HepG2 (cell line): ENCODE measurements at regions not wholly inside any gene's neighbourhood (a gene's known extent, or its start where the extent isn't known, plus 50 kb on each side); places are given as distances from the start of the nearest gene placed in this dataset.

Source experiments
- ATAC-seq: fragments of 200-7000 bp; cut with Tn5 transposase; 3 replicates; pipeline ENCODE4 v1.9.1; 2020; ENCODE audit warnings: mild to moderate bottlenecking, moderate library complexity
- BruUV-seq: library from RNA; stranded (reverse); fragments of 400-500 nt; replicated peaks from 2 replicates; lab custom pipeline; 2021; lab: Mats Ljungman, UMichigan
- CTCF ChIA-PET: fragments of 300-600 bp; formaldehyde crosslinking; extraction: SDS; loops from one replicate; lab custom pipeline; 2021; ENCODE audit warnings: low total read pairs, inconsistent platforms, low intra/inter-chr PET ratio; lab: Yijun Ruan, JAX
- POLR2A ChIA-PET: fragments of 350-600 bp; sonication (Branson Sonifier 250); formaldehyde crosslinking; loops from one replicate; lab custom pipeline; 2020; ENCODE audit warnings: antibody characterized with exemption, inconsistent platforms; lab: Yijun Ruan, JAX
- DNase-seq: peaks from one replicate; pipeline ENCODE4 v3.0.0-alpha.2; 2015; ENCODE audit warnings: low spot score
- FAIRE-seq: peaks from 3 replicates; lab custom pipeline; 2011; peaks lifted over from hg19 to GRCh38; lab: Jason Lieb, UNC
- H2AFZ ChIP-seq: one replicate; pipeline ENCODE4 v1.6.1; 2011; ENCODE audit warnings: low read length, inconsistent platforms
- H3K27ac ChIP-seq: fragments of 300-600 bp; 3 replicates; pipeline ENCODE4 v1.8.0; 2011; ENCODE audit warnings: mixed run types, mild to moderate bottlenecking, mixed read lengths, low read length, inconsistent platforms; ENCODE audit not compliant: insufficient read depth; ENCODE audit errors: extremely low read length
- H3K27me3 ChIP-seq, 2 experiments: fragments of 200-600 bp in 1 of 2; 2 replicates in 1 of 2; 3 replicates in 1 of 2; pipeline versions ENCODE4 v1.6.0 to v1.8.0; 2011; ENCODE audit warnings: low read length in 2 of 2, mild to moderate bottlenecking in 2 of 2, moderate library complexity in 2 of 2, inconsistent platforms in 1 of 2; ENCODE audit not compliant: insufficient read depth in 2 of 2, control insufficient read depth in 1 of 2
- H3K36me3 ChIP-seq, 2 experiments: fragments of 200-600 bp in 1 of 2; replicated peaks in 1 of 2; 2 replicates in 1 of 2; 3 replicates in 1 of 2; pipeline versions ENCODE4 v1.5.1 to v1.8.0; 2011; ENCODE audit warnings: low read length in 2 of 2, inconsistent platforms in 1 of 2; ENCODE audit not compliant: insufficient read depth in 2 of 2, control insufficient read depth in 1 of 2
- H3K4me1 ChIP-seq: 2 replicates; pipeline ENCODE4 v1.5.1; 2012; ENCODE audit warnings: low read length, inconsistent platforms; ENCODE audit not compliant: insufficient read depth
- H3K4me2 ChIP-seq: 2 replicates; pipeline ENCODE4 v1.6.0; 2011; ENCODE audit warnings: low read depth, low read length, inconsistent platforms
- H3K4me3 ChIP-seq, 3 experiments: fragments of 200-600 bp in 1 of 3; sonication (generic), shearing (Covaris generic) in 1 of 3; replicated peaks in 1 of 3; 2 replicates each; pipeline ENCODE4 v1.5.1; 2011 to 2016; ENCODE audit warnings: low read length in 3 of 3, inconsistent platforms in 2 of 3, low read depth in 2 of 3, mild to moderate bottlenecking in 2 of 3, control low read depth in 1 of 3, mixed read lengths in 1 of 3; ENCODE audit not compliant: insufficient read depth in 1 of 3
- H3K79me2 ChIP-seq: one replicate; pipeline ENCODE4 v1.6.1; 2011; ENCODE audit warnings: low read length, inconsistent platforms; ENCODE audit not compliant: insufficient read depth
- H3K9ac ChIP-seq: 2 replicates; pipeline ENCODE4 v1.6.0; 2011; ENCODE audit warnings: mild to moderate bottlenecking, low read depth, low read length, inconsistent platforms; ENCODE audit not compliant: insufficient read depth
- H3K9me3 ChIP-seq: 2 replicates; pipeline ENCODE4 v1.5.1; 2012; ENCODE audit warnings: mild to moderate bottlenecking, low read length
- H4K20me1 ChIP-seq: 2 replicates; pipeline ENCODE4 v1.6.0; 2011; ENCODE audit warnings: inconsistent platforms, mild to moderate bottlenecking, low read length, moderate library complexity; ENCODE audit not compliant: insufficient read depth
- ARNT ChIP-seq: fragments of 450-650 bp; IDR thresholded peaks from 2 replicates; pipeline ENCODE4 v1.6.1; 2017
- ESRRA ChIP-seq: sonication (generic); formaldehyde crosslinking; IDR thresholded peaks from 2 replicates; pipeline ENCODE4 v1.5.1; 2020; ENCODE audit warnings: mild to moderate bottlenecking, low read depth, missing genetic modification reagents
- MIXL1 ChIP-seq: IDR thresholded peaks from 2 replicates; pipeline ENCODE4 v1.6.1; 2016
- MLXIP ChIP-seq: sonication (generic); formaldehyde crosslinking; IDR thresholded peaks from 2 replicates; pipeline ENCODE4 v1.9.0; 2021; ENCODE audit warnings: missing genetic modification reagents, borderline replicate concordance
- MTF2 ChIP-seq: sonication (generic); formaldehyde crosslinking; IDR thresholded peaks from 2 replicates; pipeline ENCODE4 v1.5.0; 2020; ENCODE audit warnings: missing genetic modification reagents, borderline replicate concordance
- PAWR ChIP-seq: sonication (generic); formaldehyde crosslinking; IDR thresholded peaks from 2 replicates; pipeline ENCODE4 v1.4.0; 2020; ENCODE audit warnings: missing genetic modification reagents, mild to moderate bottlenecking, borderline replicate concordance
- POGZ ChIP-seq: sonication (generic); formaldehyde crosslinking; IDR thresholded peaks from 2 replicates; pipeline ENCODE4 v1.4.0; 2020; ENCODE audit warnings: mild to moderate bottlenecking, missing genetic modification reagents
- RCOR2 ChIP-seq: IDR thresholded peaks from 2 replicates; pipeline ENCODE4 v1.6.1; 2016; ENCODE audit warnings: missing biosample characterization, missing genetic modification reagents
- ZFY ChIP-seq: sonication (generic); formaldehyde crosslinking; IDR thresholded peaks from 2 replicates; pipeline ENCODE4 v1.4.0; 2020; ENCODE audit warnings: missing genetic modification reagents
- ZNF10 ChIP-seq: sonication (generic); formaldehyde crosslinking; IDR thresholded peaks from 2 replicates; pipeline ENCODE4 v1.4.0; 2020; ENCODE audit warnings: mild to moderate bottlenecking, low read depth, missing genetic modification reagents, borderline replicate concordance
- ZNF260 ChIP-seq: sonication (generic); formaldehyde crosslinking; IDR thresholded peaks from 2 replicates; pipeline ENCODE4 v1.4.0; 2020; ENCODE audit warnings: missing genetic modification reagents, low read depth, mild to moderate bottlenecking, borderline replicate concordance
- ZNF557 ChIP-seq: sonication (generic); formaldehyde crosslinking; IDR thresholded peaks from 2 replicates; pipeline ENCODE4 v1.4.0; 2020; ENCODE audit warnings: missing genetic modification reagents
- ZNF597 ChIP-seq: sonication (generic); formaldehyde crosslinking; IDR thresholded peaks from 2 replicates; pipeline ENCODE4 v1.5.0; 2020; ENCODE audit warnings: missing genetic modification reagents
- ZNF782 ChIP-seq: sonication (generic); formaldehyde crosslinking; IDR thresholded peaks from 2 replicates; pipeline ENCODE4 v1.4.0; 2020; ENCODE audit warnings: missing genetic modification reagents, mild to moderate bottlenecking, borderline replicate concordance
- WGBS: methylation state at CpG from one replicate; pipeline ENCODE4 v1.1.6; 2017; ENCODE audit warnings: low lambda C conversion rate; 5-methylcytosine and 5-hydroxymethylcytosine counted together
- in situ Hi-C: cut with HindIII; loops from 2 replicates; pipeline ENCODE4 v1.10.0; 2017; ENCODE audit warnings: low pct_unique_long_range_greater_than_20kb; ENCODE audit not compliant: extremely low pct_ligation_motif_present
- intact Hi-C: fragments of 100-400 bp; cut with micrococcal nuclease; formaldehyde crosslinking; loops from one replicate; pipeline ENCODE4 v1.10.0; 2022; ENCODE audit not compliant: unreplicated experiment
- TF ChIP-seq, protein P1 (sequence below): sonication (generic); formaldehyde crosslinking; IDR thresholded peaks from 2 replicates; pipeline ENCODE4 v1.4.0; 2020; ENCODE audit warnings: missing genetic modification reagents

DNA sequence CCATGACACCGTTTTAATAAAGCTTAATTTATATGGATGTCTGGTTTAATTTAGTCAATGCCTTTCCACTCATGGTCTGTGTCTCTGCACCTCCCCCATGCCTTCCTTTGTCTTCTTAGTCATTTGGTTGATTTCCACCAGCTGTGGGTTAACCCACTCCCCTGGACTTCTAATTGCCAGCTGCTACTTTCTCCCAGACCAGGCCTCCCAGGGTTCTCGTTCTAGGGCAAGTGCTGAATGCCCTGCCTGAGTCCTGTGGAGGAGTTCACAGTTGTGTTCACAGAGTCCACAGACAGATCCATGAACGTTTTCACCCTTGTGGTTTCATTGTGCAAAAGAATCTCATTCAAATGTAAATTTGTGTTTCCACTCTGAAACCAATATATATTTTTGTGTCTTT lies 243.4 kb downstream of the NUF2 start (continued):
- TF ChIP-seq ARNT: no peak

GRCh38 chr1:163570071-163570470 lies 248.3 kb downstream of the NUF2 start:
- no peak overlapping the region for H3K9ac ChIP-seq
- H3K9me3 ChIP-seq: no peaks in the 10 kb centered on the region
- 24% methylated on average over 4 of the region's 4 CpGs for WGBS
- no peaks in the 10 kb centered on the region for H4K20me1 ChIP-seq
- no TSS peak for BruUV-seq
- no peak overlapping the region for H2AFZ ChIP-seq
- CTCF ChIA-PET: no interaction called here
- intact Hi-C loops (no loop called here), in situ Hi-C loops (no loop called here)
- no peaks in the 10 kb centered on the region for H3K36me3 ChIP-seq
- ATAC-seq (no peak), DNase-seq (no peak), FAIRE-seq (no peak)
- no peaks in the 10 kb centered on the region; a peak in 1 of 5 replicates for H3K27me3 ChIP-seq
- no peak overlapping the region for H3K4me3 ChIP-seq
- no peak overlapping the region for H3K27ac ChIP-seq
- no peaks in the 10 kb centered on the region for H3K4me1 ChIP-seq
- no peaks in the 10 kb centered on the region for H3K79me2 ChIP-seq
- POLR2A ChIA-PET: no interaction called here
- H3K4me2 ChIP-seq: no peak overlapping the region
- TF ChIP-seq ZNF597 (CRISPR knock-in tag) (no peak), ZNF557 (CRISPR knock-in tag) (no peak), MLXIP (no peak), POGZ (CRISPR knock-in tag) (no peak), ZNF10 (CRISPR knock-in tag) (no peak), ESRRA (CRISPR knock-in tag) (no peak), ZFY (CRISPR knock-in tag) (no peak), MIXL1 (CRISPR knock-in tag) (no peak), ZNF782 (CRISPR knock-in tag) (no peak), PAWR (no peak), RCOR2 (no peak), ZNF260 (CRISPR knock-in tag) (no peak), MTF2 (CRISPR knock-in tag) (no peak)
- TF ChIP-seq, protein P1, sequence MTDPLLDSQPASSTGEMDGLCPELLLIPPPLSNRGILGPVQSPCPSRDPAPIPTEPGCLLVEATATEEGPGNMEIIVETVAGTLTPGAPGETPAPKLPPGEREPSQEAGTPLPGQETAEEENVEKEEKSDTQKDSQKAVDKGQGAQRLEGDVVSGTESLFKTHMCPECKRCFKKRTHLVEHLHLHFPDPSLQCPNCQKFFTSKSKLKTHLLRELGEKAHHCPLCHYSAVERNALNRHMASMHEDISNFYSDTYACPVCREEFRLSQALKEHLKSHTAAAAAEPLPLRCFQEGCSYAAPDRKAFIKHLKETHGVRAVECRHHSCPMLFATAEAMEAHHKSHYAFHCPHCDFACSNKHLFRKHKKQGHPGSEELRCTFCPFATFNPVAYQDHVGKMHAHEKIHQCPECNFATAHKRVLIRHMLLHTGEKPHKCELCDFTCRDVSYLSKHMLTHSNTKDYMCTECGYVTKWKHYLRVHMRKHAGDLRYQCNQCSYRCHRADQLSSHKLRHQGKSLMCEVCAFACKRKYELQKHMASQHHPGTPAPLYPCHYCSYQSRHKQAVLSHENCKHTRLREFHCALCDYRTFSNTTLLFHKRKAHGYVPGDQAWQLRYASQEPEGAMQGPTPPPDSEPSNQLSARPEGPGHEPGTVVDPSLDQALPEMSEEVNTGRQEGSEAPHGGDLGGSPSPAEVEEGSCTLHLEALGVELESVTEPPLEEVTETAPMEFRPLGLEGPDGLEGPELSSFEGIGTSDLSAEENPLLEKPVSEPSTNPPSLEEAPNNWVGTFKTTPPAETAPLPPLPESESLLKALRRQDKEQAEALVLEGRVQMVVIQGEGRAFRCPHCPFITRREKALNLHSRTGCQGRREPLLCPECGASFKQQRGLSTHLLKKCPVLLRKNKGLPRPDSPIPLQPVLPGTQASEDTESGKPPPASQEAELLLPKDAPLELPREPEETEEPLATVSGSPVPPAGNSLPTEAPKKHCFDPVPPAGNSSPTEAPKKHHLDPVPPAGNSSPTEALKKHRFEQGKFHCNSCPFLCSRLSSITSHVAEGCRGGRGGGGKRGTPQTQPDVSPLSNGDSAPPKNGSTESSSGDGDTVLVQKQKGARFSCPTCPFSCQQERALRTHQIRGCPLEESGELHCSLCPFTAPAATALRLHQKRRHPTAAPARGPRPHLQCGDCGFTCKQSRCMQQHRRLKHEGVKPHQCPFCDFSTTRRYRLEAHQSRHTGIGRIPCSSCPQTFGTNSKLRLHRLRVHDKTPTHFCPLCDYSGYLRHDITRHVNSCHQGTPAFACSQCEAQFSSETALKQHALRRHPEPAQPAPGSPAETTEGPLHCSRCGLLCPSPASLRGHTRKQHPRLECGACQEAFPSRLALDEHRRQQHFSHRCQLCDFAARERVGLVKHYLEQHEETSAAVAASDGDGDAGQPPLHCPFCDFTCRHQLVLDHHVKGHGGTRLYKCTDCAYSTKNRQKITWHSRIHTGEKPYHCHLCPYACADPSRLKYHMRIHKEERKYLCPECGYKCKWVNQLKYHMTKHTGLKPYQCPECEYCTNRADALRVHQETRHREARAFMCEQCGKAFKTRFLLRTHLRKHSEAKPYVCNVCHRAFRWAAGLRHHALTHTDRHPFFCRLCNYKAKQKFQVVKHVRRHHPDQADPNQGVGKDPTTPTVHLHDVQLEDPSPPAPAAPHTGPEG: no peak
